PC-9 (cell line): ENCODE measurements at regions not wholly inside any gene's neighbourhood (a gene's known extent, or its start where the extent isn't known, plus 50 kb on each side); places are given as distances from the start of the nearest gene placed in this dataset.

ENCODE experiments used
- EZH2 ChIP-seq: fragments of 200-600 bp; sonication (generic); IDR thresholded peaks from 2 replicates; pipeline ENCODE4 v1.8.0; 2017; ENCODE audit warnings: antibody characterized with exemption, low read depth
- TF ChIP-seq, protein P1 (sequence below): fragments of 200-600 bp; sonication (generic); conservative IDR thresholded peaks from 2 replicates; pipeline ENCODE4 v1.6.1; 2017; ENCODE audit warnings: mixed run types, antibody characterized with exemption, mild to moderate bottlenecking, moderate library complexity

DNA sequence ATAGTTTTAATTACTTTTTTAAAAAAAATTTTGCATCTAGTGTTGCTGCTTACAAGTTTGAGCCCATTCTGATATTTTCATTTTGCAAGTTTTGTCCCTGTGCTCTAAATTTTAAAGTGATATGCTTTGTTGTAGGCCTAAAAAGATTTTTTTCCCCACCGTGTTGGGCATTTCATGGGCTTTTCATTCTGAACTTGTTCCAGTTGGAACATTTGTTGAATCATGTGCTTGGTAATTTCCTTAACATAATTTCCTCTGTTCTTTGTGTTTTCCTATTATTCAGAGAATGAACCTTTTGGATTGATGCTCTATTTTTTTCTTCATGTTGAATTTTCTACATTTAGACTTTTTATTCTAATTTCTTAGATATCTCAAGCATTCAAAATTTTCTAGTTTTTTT, 206.4 kb upstream of the SPRY2 start:
- TF ChIP-seq EZH2 = no peak
- TF ChIP-seq, protein P1, sequence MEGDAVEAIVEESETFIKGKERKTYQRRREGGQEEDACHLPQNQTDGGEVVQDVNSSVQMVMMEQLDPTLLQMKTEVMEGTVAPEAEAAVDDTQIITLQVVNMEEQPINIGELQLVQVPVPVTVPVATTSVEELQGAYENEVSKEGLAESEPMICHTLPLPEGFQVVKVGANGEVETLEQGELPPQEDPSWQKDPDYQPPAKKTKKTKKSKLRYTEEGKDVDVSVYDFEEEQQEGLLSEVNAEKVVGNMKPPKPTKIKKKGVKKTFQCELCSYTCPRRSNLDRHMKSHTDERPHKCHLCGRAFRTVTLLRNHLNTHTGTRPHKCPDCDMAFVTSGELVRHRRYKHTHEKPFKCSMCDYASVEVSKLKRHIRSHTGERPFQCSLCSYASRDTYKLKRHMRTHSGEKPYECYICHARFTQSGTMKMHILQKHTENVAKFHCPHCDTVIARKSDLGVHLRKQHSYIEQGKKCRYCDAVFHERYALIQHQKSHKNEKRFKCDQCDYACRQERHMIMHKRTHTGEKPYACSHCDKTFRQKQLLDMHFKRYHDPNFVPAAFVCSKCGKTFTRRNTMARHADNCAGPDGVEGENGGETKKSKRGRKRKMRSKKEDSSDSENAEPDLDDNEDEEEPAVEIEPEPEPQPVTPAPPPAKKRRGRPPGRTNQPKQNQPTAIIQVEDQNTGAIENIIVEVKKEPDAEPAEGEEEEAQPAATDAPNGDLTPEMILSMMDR = no peak
